ENCODE measurements at regions not wholly inside any gene's neighbourhood (a gene's known extent, or its start where the extent isn't known, plus 50 kb on each side); places are given as distances from the start of the nearest gene placed in this dataset.

GRCh38 chr20:46803123-46804020 is 91.3 kb upstream of the EYA2 start:
- no peak overlapping the region for H3K18ac ChIP-seq (ENCODE audit: low read depth in 1 of 2, low read length in 2 of 2)
- H3K4me1 ChIP-seq (ENCODE audit: control insufficient read depth, insufficient read depth, low read depth, low read length) = no peaks in the 10 kb centered on the region
- H3K27ac ChIP-seq (ENCODE audit: low read length, poor library complexity, severe bottlenecking) = no peak overlapping the region
- peaks cover 6% of the 10 kb centered on the region for H3K9me3 ChIP-seq (ENCODE audit: control insufficient read depth, low read length)
- H2AFZ ChIP-seq (ENCODE audit: low read depth, low read length) = no peak overlapping the region
- no peak overlapping the region for H4K8ac ChIP-seq (ENCODE audit: low read length)
- H3K9ac ChIP-seq (ENCODE audit: low read length) = no peak overlapping the region
- H3K4ac ChIP-seq (ENCODE audit: low read depth in 1 of 2, low read length in 2 of 2) = no peak overlapping the region
- no peak overlapping the region for H2BK5ac ChIP-seq (ENCODE audit: low read depth, low read length, poor library complexity, severe bottlenecking)
- no peak overlapping the region for H2AK5ac ChIP-seq (ENCODE audit: low read length, severe bottlenecking)
- H2BK120ac ChIP-seq (ENCODE audit: low read depth, low read length) = no peak overlapping the region
- no peak overlapping the region for H2BK12ac ChIP-seq (ENCODE audit: low read length in 2 of 2)
- H3K23ac ChIP-seq (ENCODE audit: low read length in 2 of 2) = no peak overlapping the region
- H3K36me3 ChIP-seq (ENCODE audit: control insufficient read depth in 1 of 2, insufficient read depth in 2 of 2, low read depth in 1 of 2, low read length in 2 of 2) = no peaks in the 10 kb centered on the region
- WGBS = 80% methylated on average over 12 of the region's 12 CpGs
- no peak for DNase-seq
- H3K27me3 ChIP-seq (ENCODE audit: control insufficient read depth in 1 of 2, insufficient read depth in 1 of 2, low read length in 2 of 2) = peaks cover 0 to 91% of the 10 kb centered on the region in 2 experiments
- no peaks in the 10 kb centered on the region for H3K79me1 ChIP-seq (replicated peaks; ENCODE audit: low read length, poor library complexity, severe bottlenecking)
- H4K91ac ChIP-seq (ENCODE audit: low read length) = no peak overlapping the region
- H3K14ac ChIP-seq (ENCODE audit: low read length in 2 of 2) = no peak overlapping the region
- H2BK15ac ChIP-seq (ENCODE audit: low read depth, poor library complexity, severe bottlenecking) = no peak overlapping the region
- H3K4me2 ChIP-seq (ENCODE audit: low read length, poor library complexity, severe bottlenecking) = no peak overlapping the region
- no peak overlapping the region for H3K4me3 ChIP-seq (ENCODE audit: insufficient read depth in 1 of 2, low read depth in 1 of 2, low read length in 2 of 2)

- peaks cover 6% of the 10 kb centered on the region for H3K9me3 ChIP-seq (ENCODE audit: control insufficient read depth, low read length)
- no peaks in the 10 kb centered on the region for H3K4me1 ChIP-seq (ENCODE audit: control insufficient read depth, insufficient read depth, low read depth, low read length)
- DNase-seq = no peak
- H2BK12ac ChIP-seq (ENCODE audit: low read length in 2 of 2) = no peak overlapping the region
- no peak overlapping the region for H3K4me2 ChIP-seq (ENCODE audit: low read length, poor library complexity, severe bottlenecking)
- no peak overlapping the region for H2BK15ac ChIP-seq (ENCODE audit: low read depth, poor library complexity, severe bottlenecking)
- no peak overlapping the region for H2BK5ac ChIP-seq (ENCODE audit: low read depth, low read length, poor library complexity, severe bottlenecking)
- H3K79me1 ChIP-seq (replicated peaks; ENCODE audit: low read length, poor library complexity, severe bottlenecking) = no peaks in the 10 kb centered on the region
- H3K27me3 ChIP-seq (ENCODE audit: control insufficient read depth in 1 of 2, insufficient read depth in 1 of 2, low read length in 2 of 2) = peaks cover 0 to 90% of the 10 kb centered on the region in 2 experiments
- H3K18ac ChIP-seq (ENCODE audit: low read depth in 1 of 2, low read length in 2 of 2) = no peak overlapping the region
- H4K8ac ChIP-seq (ENCODE audit: low read length) = no peak overlapping the region
- no peak overlapping the region for H3K27ac ChIP-seq (ENCODE audit: low read length, poor library complexity, severe bottlenecking)
- H2AFZ ChIP-seq (ENCODE audit: low read depth, low read length) = no peak overlapping the region
- no peak overlapping the region for H3K23ac ChIP-seq (ENCODE audit: low read length in 2 of 2)
- no peak overlapping the region for H2BK120ac ChIP-seq (ENCODE audit: low read depth, low read length)
- no peak overlapping the region for H3K9ac ChIP-seq (ENCODE audit: low read length)
- no peak overlapping the region for H3K4me3 ChIP-seq (ENCODE audit: insufficient read depth in 1 of 2, low read depth in 1 of 2, low read length in 2 of 2)
- WGBS = 94% methylated on average over 2 of the region's 3 CpGs
- no peaks in the 10 kb centered on the region for H3K36me3 ChIP-seq (ENCODE audit: control insufficient read depth in 1 of 2, insufficient read depth in 2 of 2, low read depth in 1 of 2, low read length in 2 of 2)
- no peak overlapping the region for H3K14ac ChIP-seq (ENCODE audit: low read length in 2 of 2)
- H2AK5ac ChIP-seq (ENCODE audit: low read length, severe bottlenecking) = no peak overlapping the region
- no peak overlapping the region for H3K4ac ChIP-seq (ENCODE audit: low read depth in 1 of 2, low read length in 2 of 2)
- H4K91ac ChIP-seq (ENCODE audit: low read length) = no peak overlapping the region
Observed at GRCh38 chr20:46804126-46804525, 90.5 kb upstream of the EYA2 start.

GRCh38 chr20:46805836-46806235 is 88.8 kb upstream of the EYA2 start:
- H3K18ac ChIP-seq (ENCODE audit: low read depth in 1 of 2, low read length in 2 of 2) = no peak overlapping the region
- WGBS = 96% methylated on average over 8 of the region's 9 CpGs
- H4K8ac ChIP-seq (ENCODE audit: low read length) = no peak overlapping the region
- H3K4me2 ChIP-seq (ENCODE audit: low read length, poor library complexity, severe bottlenecking) = no peak overlapping the region
- no peak overlapping the region for H2BK12ac ChIP-seq (ENCODE audit: low read length in 2 of 2)
- H2BK120ac ChIP-seq (ENCODE audit: low read depth, low read length) = no peak overlapping the region
- no peaks in the 10 kb centered on the region for H3K36me3 ChIP-seq (ENCODE audit: control insufficient read depth in 1 of 2, insufficient read depth in 2 of 2, low read depth in 1 of 2, low read length in 2 of 2)
- no peaks in the 10 kb centered on the region for H3K79me1 ChIP-seq (replicated peaks; ENCODE audit: low read length, poor library complexity, severe bottlenecking)
- H3K14ac ChIP-seq (ENCODE audit: low read length in 2 of 2) = no peak overlapping the region
- no peak overlapping the region for H2BK5ac ChIP-seq (ENCODE audit: low read depth, low read length, poor library complexity, severe bottlenecking)
- no peak overlapping the region for H2AFZ ChIP-seq (ENCODE audit: low read depth, low read length)
- no peak overlapping the region for H4K91ac ChIP-seq (ENCODE audit: low read length)
- no peaks in the 10 kb centered on the region for H3K4me1 ChIP-seq (ENCODE audit: control insufficient read depth, insufficient read depth, low read depth, low read length)
- no peak for DNase-seq
- no peak overlapping the region for H3K4me3 ChIP-seq (ENCODE audit: insufficient read depth in 1 of 2, low read depth in 1 of 2, low read length in 2 of 2)
- no peak overlapping the region for H3K27ac ChIP-seq (ENCODE audit: low read length, poor library complexity, severe bottlenecking)
- no peak overlapping the region for H2AK5ac ChIP-seq (ENCODE audit: low read length, severe bottlenecking)
- H3K23ac ChIP-seq (ENCODE audit: low read length in 2 of 2) = no peak overlapping the region
- peaks cover 6% of the 10 kb centered on the region for H3K9me3 ChIP-seq (ENCODE audit: control insufficient read depth, low read length)
- H3K27me3 ChIP-seq (ENCODE audit: control insufficient read depth in 1 of 2, insufficient read depth in 1 of 2, low read length in 2 of 2) = peaks cover 0 to 90% of the 10 kb centered on the region in 2 experiments
- no peak overlapping the region for H3K9ac ChIP-seq (ENCODE audit: low read length)
- no peak overlapping the region for H3K4ac ChIP-seq (ENCODE audit: low read depth in 1 of 2, low read length in 2 of 2)
- no peak overlapping the region for H2BK15ac ChIP-seq (ENCODE audit: low read depth, poor library complexity, severe bottlenecking)

- no peak overlapping the region for H2BK5ac ChIP-seq (ENCODE audit: low read depth, low read length, poor library complexity, severe bottlenecking)
- no peak overlapping the region for H2BK12ac ChIP-seq (ENCODE audit: low read length in 2 of 2)
- H3K4me3 ChIP-seq (ENCODE audit: insufficient read depth in 1 of 2, low read depth in 1 of 2, low read length in 2 of 2) = no peak overlapping the region
- no peaks in the 10 kb centered on the region for H3K36me3 ChIP-seq (ENCODE audit: control insufficient read depth in 1 of 2, insufficient read depth in 2 of 2, low read depth in 1 of 2, low read length in 2 of 2)
- no peak overlapping the region for H3K4ac ChIP-seq (ENCODE audit: low read depth in 1 of 2, low read length in 2 of 2)
- DNase-seq = no peak
- no peak overlapping the region for H4K91ac ChIP-seq (ENCODE audit: low read length)
- H3K14ac ChIP-seq (ENCODE audit: low read length in 2 of 2) = no peak overlapping the region
- WGBS = 88% methylated on average over 6 of the region's 6 CpGs
- peaks cover 6 to 84% of the 10 kb centered on the region in 2 experiments for H3K27me3 ChIP-seq (ENCODE audit: control insufficient read depth in 1 of 2, insufficient read depth in 1 of 2, low read length in 2 of 2)
- H2AK5ac ChIP-seq (ENCODE audit: low read length, severe bottlenecking) = no peak overlapping the region
- no peak overlapping the region for H2BK15ac ChIP-seq (ENCODE audit: low read depth, poor library complexity, severe bottlenecking)
- H3K23ac ChIP-seq (ENCODE audit: low read length in 2 of 2) = no peak overlapping the region
- H3K4me1 ChIP-seq (ENCODE audit: control insufficient read depth, insufficient read depth, low read depth, low read length) = no peaks in the 10 kb centered on the region
- H3K9ac ChIP-seq (ENCODE audit: low read length) = no peak overlapping the region
- H2BK120ac ChIP-seq (ENCODE audit: low read depth, low read length) = no peak overlapping the region
- H3K27ac ChIP-seq (ENCODE audit: low read length, poor library complexity, severe bottlenecking) = no peak overlapping the region
- no peak overlapping the region for H2AFZ ChIP-seq (ENCODE audit: low read depth, low read length)
- no peaks in the 10 kb centered on the region for H3K79me1 ChIP-seq (replicated peaks; ENCODE audit: low read length, poor library complexity, severe bottlenecking)
- no peak overlapping the region for H3K18ac ChIP-seq (ENCODE audit: low read depth in 1 of 2, low read length in 2 of 2)
- H3K4me2 ChIP-seq (ENCODE audit: low read length, poor library complexity, severe bottlenecking) = no peak overlapping the region
- H4K8ac ChIP-seq (ENCODE audit: low read length) = no peak overlapping the region
- no peaks in the 10 kb centered on the region for H3K9me3 ChIP-seq (ENCODE audit: control insufficient read depth, low read length)
Observed at GRCh38 chr20:46807998-46808397, 86.6 kb upstream of the EYA2 start.
